Trophoblast cell (in vitro differentiated cells and primary cell): ENCODE measurements at regions not wholly inside any gene's neighbourhood (a gene's known extent, or its start where the extent isn't known, plus 50 kb on each side); places are given as distances from the start of the nearest gene placed in this dataset.

Source experiments
- DNase-seq, 2 donors: peaks; one replicate each; pipeline ENCODE4 v3.0.0-alpha.2; 2016
- H2AFZ ChIP-seq: 2 replicates; pipeline ENCODE4 v1.6.1; 2013; ENCODE audit warnings: low read length, moderate library complexity, mild to moderate bottlenecking; ENCODE audit not compliant: insufficient read depth, poor library complexity
- H2AK5ac ChIP-seq: 2 replicates; pipeline ENCODE4 v1.6.1; 2013; ENCODE audit warnings: mild to moderate bottlenecking, low read length
- H2BK120ac ChIP-seq: 2 replicates; pipeline ENCODE4 v1.6.1; 2013; ENCODE audit warnings: low read length, mild to moderate bottlenecking, moderate library complexity; ENCODE audit not compliant: insufficient read depth, poor library complexity
- H2BK12ac ChIP-seq: 2 replicates; pipeline ENCODE4 v1.6.1; 2013; ENCODE audit warnings: mild to moderate bottlenecking, low read length, moderate library complexity
- H2BK5ac ChIP-seq: 2 replicates; pipeline ENCODE4 v1.6.1; 2013; ENCODE audit warnings: low read length, low read depth, moderate library complexity, mild to moderate bottlenecking; ENCODE audit not compliant: poor library complexity
- H3K14ac ChIP-seq: 2 replicates; pipeline ENCODE4 v1.6.1; 2013; ENCODE audit warnings: mild to moderate bottlenecking, low read length
- H3K18ac ChIP-seq: 2 replicates; pipeline ENCODE4 v1.6.1; 2013; ENCODE audit warnings: mild to moderate bottlenecking, low read length
- H3K23ac ChIP-seq: 2 replicates; pipeline ENCODE4 v1.6.1; 2013; ENCODE audit warnings: low read length
- H3K27ac ChIP-seq: 2 replicates; pipeline ENCODE4 v1.5.1; 2013; ENCODE audit warnings: low read depth, mild to moderate bottlenecking, inconsistent platforms, low read length, moderate library complexity
- H3K27me3 ChIP-seq: 2 replicates; pipeline ENCODE4 v1.6.1; 2013; ENCODE audit warnings: inconsistent platforms, mild to moderate bottlenecking, low read length, moderate library complexity; ENCODE audit not compliant: insufficient read depth
- H3K36me3 ChIP-seq, 2 experiments: 1 replicate in 1 of 2; 2 replicates in 1 of 2; pipeline ENCODE4 v1.6.1; 2013; ENCODE audit warnings: low read length in 2 of 2, mild to moderate bottlenecking in 2 of 2, moderate library complexity in 1 of 2; ENCODE audit not compliant: insufficient read depth in 2 of 2, control insufficient read depth in 1 of 2
- H3K4ac ChIP-seq: 2 replicates; pipeline ENCODE4 v1.6.1; 2013; ENCODE audit warnings: low read depth, mild to moderate bottlenecking, low read length, moderate library complexity
- H3K4me1 ChIP-seq, 2 experiments: 1 replicate in 1 of 2; 2 replicates in 1 of 2; pipeline ENCODE4 v1.6.1; 2013; ENCODE audit warnings: low read length in 2 of 2, mild to moderate bottlenecking in 2 of 2, moderate library complexity in 1 of 2; ENCODE audit not compliant: insufficient read depth in 2 of 2, control insufficient read depth in 1 of 2
- H3K4me2 ChIP-seq: 2 replicates; pipeline ENCODE4 v1.6.1; 2013; ENCODE audit warnings: inconsistent platforms, mild to moderate bottlenecking, low read length, moderate library complexity
- H3K4me3 ChIP-seq: 2 replicates; pipeline ENCODE4 v1.5.1; 2013; ENCODE audit warnings: mild to moderate bottlenecking, low read depth, low read length, inconsistent platforms
- H3K79me1 ChIP-seq: one replicate; pipeline ENCODE4 v1.6.1; 2013; ENCODE audit warnings: low read length
- H3K79me2 ChIP-seq: 2 replicates; pipeline ENCODE4 v1.6.1; 2013; ENCODE audit warnings: low read length, mild to moderate bottlenecking; ENCODE audit not compliant: control insufficient read depth, insufficient read depth, poor library complexity
- H3K9ac ChIP-seq: 2 replicates; pipeline ENCODE4 v1.6.1; 2013; ENCODE audit warnings: mild to moderate bottlenecking, low read length
- H3K9me3 ChIP-seq: 2 replicates; pipeline ENCODE4 v1.6.1; 2013; ENCODE audit warnings: low read depth, mild to moderate bottlenecking, control low read depth, inconsistent platforms, low read length; ENCODE audit not compliant: insufficient read depth
- H4K12ac ChIP-seq: 2 replicates; pipeline ENCODE4 v1.6.1; 2013; ENCODE audit warnings: low read depth, mild to moderate bottlenecking, low read length, moderate library complexity
- H4K8ac ChIP-seq: 2 replicates; pipeline ENCODE4 v1.6.1; 2013; ENCODE audit warnings: low read depth, mild to moderate bottlenecking, low read length, moderate library complexity
- H4K91ac ChIP-seq: one replicate; pipeline ENCODE4 v1.6.1; 2013; ENCODE audit warnings: low read depth, mild to moderate bottlenecking, low read length, moderate library complexity
- WGBS: extraction: QIAGEN DNeasy Blood & Tissue Kit; methylation state at CpG from one replicate; pipeline ENCODE4 v1.1.7; 2013; ENCODE audit warnings: missing lambda C conversion rate; ENCODE audit not compliant: insufficient read length, insufficient coverage; ENCODE audit errors: extremely low coverage; 5-methylcytosine and 5-hydroxymethylcytosine counted together

GRCh38 chr4:55181010-55182005 is 55.9 kb upstream of the KDR start:
- no peak overlapping the region for H2BK12ac ChIP-seq
- WGBS: no CpG with 5 or more reads among the region's 9 CpGs
- H3K23ac ChIP-seq: no peak overlapping the region
- no peak overlapping the region for H2AFZ ChIP-seq
- no peak overlapping the region for H3K4me3 ChIP-seq
- no peak overlapping the region for H3K9ac ChIP-seq
- H3K79me2 ChIP-seq: no peaks in the 10 kb centered on the region
- no peaks in the 10 kb centered on the region for H3K27me3 ChIP-seq
- no peak overlapping the region for H4K91ac ChIP-seq
- H3K9me3 ChIP-seq: no peaks in the 10 kb centered on the region
- no peak overlapping the region for H4K8ac ChIP-seq
- no peak overlapping the region for H3K18ac ChIP-seq
- no peak overlapping the region for H4K12ac ChIP-seq
- no peak for DNase-seq
- H3K4me2 ChIP-seq: no peak overlapping the region
- H2BK120ac ChIP-seq: no peak overlapping the region
- no peak overlapping the region for H2AK5ac ChIP-seq
- no peak overlapping the region for H3K4ac ChIP-seq
- H2BK5ac ChIP-seq: no peak overlapping the region
- H3K79me1 ChIP-seq: peaks cover under 1% of the 10 kb centered on the region
- no peak overlapping the region for H3K14ac ChIP-seq
- H3K36me3 ChIP-seq: no peaks in the 10 kb centered on the region
- no peak overlapping the region for H3K27ac ChIP-seq
- H3K4me1 ChIP-seq: peaks cover 0 to 15% of the 10 kb centered on the region in 2 experiments

- H3K36me3 ChIP-seq: no peaks in the 10 kb centered on the region
- no peaks in the 10 kb centered on the region for H3K79me1 ChIP-seq
- H3K4me3 ChIP-seq: no peak overlapping the region
- H4K91ac ChIP-seq: peak overlapping the region; percentile 68
- H3K23ac ChIP-seq: no peak overlapping the region
- no peak overlapping the region for H3K14ac ChIP-seq
- no peaks in the 10 kb centered on the region for H3K79me2 ChIP-seq
- H2BK12ac ChIP-seq: peak overlapping the region; percentile 88
- DNase-seq: peak; percentile 50 to 75
- H3K4ac ChIP-seq: no peak overlapping the region
- H4K12ac ChIP-seq: no peak overlapping the region
- H2AFZ ChIP-seq: no peak overlapping the region
- no peak overlapping the region for H2BK5ac ChIP-seq
- no peaks in the 10 kb centered on the region for H3K27me3 ChIP-seq
- no peaks in the 10 kb centered on the region for H3K9me3 ChIP-seq
- peak overlapping the region; percentile 23 for H4K8ac ChIP-seq
- H2BK120ac ChIP-seq: no peak overlapping the region
- H3K9ac ChIP-seq: no peak overlapping the region
- no peak overlapping the region for H2AK5ac ChIP-seq
- peaks cover 0 to 15% of the 10 kb centered on the region in 2 experiments for H3K4me1 ChIP-seq
- peak overlapping the region; percentile 82 for H3K27ac ChIP-seq
- H3K18ac ChIP-seq: no peak overlapping the region
- peak overlapping the region; percentile 25 for H3K4me2 ChIP-seq
- WGBS: no CpG with 5 or more reads among the region's 8 CpGs
Measured at GRCh38 chr4:55183926-55184599, 58.7 kb upstream of the KDR start.

DNA sequence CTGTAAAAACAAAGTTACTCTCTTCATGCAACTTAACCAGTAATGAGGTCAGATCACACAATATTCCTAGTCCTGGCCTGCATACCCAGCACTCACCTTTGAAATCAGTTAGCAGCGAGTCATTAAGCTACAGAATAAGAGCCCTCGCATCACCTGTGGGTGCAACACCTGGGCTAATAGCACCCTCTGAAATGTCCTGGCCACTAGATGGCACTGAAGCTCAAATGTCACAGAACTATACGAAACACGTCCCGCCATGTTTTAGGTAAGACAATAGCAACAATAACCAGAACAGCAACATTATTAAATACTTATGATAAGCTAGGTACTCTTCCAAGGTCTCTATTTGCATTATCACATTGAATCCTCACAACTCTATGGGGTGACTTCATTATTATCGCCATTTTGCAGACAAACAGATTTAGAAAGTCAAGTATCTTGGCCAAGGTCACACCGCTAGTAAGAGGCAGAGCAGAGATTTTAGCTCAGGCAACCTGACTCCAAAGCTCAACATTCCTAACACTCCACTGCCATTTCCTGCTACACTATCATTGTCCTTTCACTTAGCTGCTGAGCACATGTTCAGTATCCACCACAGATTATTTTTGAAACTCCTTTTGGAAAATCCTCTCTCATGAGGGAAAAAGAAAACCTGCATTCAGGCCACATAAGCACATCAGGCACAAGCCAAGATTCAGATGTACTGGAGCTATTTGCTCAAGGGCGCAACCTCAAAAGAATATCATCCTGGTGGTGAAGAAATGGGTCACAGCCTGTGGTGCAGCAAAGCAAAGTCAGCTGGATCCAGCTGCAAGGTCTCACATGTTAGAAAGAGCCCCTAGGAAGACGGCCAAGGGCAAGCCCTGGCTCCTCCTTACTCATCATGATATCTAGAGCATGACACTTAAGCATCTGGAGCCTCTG is 59.5 kb upstream of the KDR start:
- Histone ChIP-seq H3K9ac (no peak overlapping the region), H3K79me2 (no peaks in the 10 kb centered on the region), H2AK5ac (no peak overlapping the region), H2BK120ac (peak overlapping the region; percentile 41), H2AFZ (no peak overlapping the region), H3K4me3 (no peak overlapping the region), H3K27ac (peak overlapping the region; percentile 82), H4K8ac (peak overlapping the region; percentile 23), H2BK12ac (peak overlapping the region; percentile 6), H3K4ac (no peak overlapping the region), H3K79me1 (no peaks in the 10 kb centered on the region), H3K27me3 (no peaks in the 10 kb centered on the region), H2BK5ac (no peak overlapping the region), H3K9me3 (no peaks in the 10 kb centered on the region), H3K36me3 (no peaks in the 10 kb centered on the region), H3K4me2 (peak overlapping the region; percentile 25), H4K12ac (no peak overlapping the region), H3K18ac (no peak overlapping the region), H3K23ac (no peak overlapping the region), H4K91ac (peak overlapping the region; percentile 36), H3K14ac (no peak overlapping the region), H3K4me1 (peaks cover 0 to 15% of the 10 kb centered on the region in 2 experiments)
- DNase-seq: peak; percentile 76 to 88
- WGBS: no CpG with 5 or more reads among the region's 9 CpGs

DNA sequence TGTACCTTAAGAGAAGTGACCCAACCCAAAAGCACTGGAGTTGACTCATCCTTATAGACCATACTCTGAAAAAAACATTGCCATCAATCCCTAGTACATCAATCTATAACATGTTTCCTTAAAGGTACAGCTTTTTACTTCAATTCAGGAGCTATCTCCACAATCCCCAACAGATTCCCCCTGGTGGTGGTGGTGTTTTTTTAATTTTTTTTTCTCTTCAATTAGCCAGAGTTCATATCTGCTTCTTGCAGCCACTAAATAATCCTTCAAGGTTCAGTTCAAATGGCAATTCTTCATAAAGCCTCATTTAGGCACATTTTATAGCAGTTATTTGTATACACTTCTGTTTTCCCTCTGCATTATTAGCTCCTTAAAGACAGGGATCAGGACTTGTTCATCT is 60.7 kb upstream of the KDR start:
- Histone ChIP-seq H3K27ac (no peak overlapping the region), H3K79me1 (no peaks in the 10 kb centered on the region), H2AFZ (no peak overlapping the region), H2BK12ac (no peak overlapping the region), H3K4me1 (peaks cover 0 to 15% of the 10 kb centered on the region in 2 experiments), H3K36me3 (no peaks in the 10 kb centered on the region), H3K79me2 (no peaks in the 10 kb centered on the region), H4K8ac (no peak overlapping the region), H2BK120ac (no peak overlapping the region), H3K4me3 (no peak overlapping the region), H3K4ac (no peak overlapping the region), H3K14ac (no peak overlapping the region), H2BK5ac (no peak overlapping the region), H3K27me3 (no peaks in the 10 kb centered on the region), H4K91ac (no peak overlapping the region), H3K9ac (no peak overlapping the region), H3K9me3 (no peaks in the 10 kb centered on the region), H3K4me2 (no peak overlapping the region), H3K18ac (no peak overlapping the region), H4K12ac (no peak overlapping the region), H3K23ac (no peak overlapping the region), H2AK5ac (no peak overlapping the region)
- DNase-seq: no peak
